Activated T-helper 1 cell treated with anti-CD3 and anti-CD28 coated beads, Interleukin-2, amount 50 U/mL, for 16 hours (primary cell): ENCODE measurements at regions not wholly inside any gene's neighbourhood (a gene's known extent, or its start where the extent isn't known, plus 50 kb on each side); places are given as distances from the start of the nearest gene placed in this dataset.

Experiments used
- DNase-seq, 2 donors: peaks; one replicate each; pipeline ENCODE4 v3.0.0-alpha.2; 2020; ENCODE audit warnings: low read depth in 1 of 2, low spot score in 1 of 2

DNA sequence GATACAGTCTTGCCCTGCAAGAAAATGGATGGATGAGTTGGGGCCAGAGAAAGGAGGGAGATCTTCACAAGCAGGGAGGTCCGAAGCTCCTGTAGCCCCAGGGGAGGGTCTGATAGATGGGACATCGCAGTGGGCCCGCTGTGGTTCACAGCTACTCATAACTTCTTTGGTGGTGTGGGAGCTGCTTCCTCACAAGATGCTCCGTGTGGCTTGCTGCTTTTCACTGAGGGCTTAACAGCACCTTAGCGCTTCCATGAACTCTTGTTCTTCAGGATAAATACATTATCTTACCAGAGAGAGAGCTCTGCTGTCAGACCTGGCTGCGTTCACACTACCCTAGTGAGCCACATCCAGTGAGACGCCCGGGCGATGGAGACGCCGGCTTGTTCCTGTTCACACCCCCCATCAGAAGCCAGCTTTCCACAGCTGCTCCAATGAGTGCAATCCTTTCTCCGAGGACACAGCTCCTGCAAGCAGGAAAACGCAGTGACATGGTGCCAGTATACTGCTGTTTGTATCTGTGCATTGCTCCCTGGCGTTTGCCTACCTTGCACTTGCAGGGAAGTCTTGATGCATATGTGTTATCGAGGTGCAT, 599.8 kb downstream of the AJAP1 start:
- no peak for DNase-seq

DNA sequence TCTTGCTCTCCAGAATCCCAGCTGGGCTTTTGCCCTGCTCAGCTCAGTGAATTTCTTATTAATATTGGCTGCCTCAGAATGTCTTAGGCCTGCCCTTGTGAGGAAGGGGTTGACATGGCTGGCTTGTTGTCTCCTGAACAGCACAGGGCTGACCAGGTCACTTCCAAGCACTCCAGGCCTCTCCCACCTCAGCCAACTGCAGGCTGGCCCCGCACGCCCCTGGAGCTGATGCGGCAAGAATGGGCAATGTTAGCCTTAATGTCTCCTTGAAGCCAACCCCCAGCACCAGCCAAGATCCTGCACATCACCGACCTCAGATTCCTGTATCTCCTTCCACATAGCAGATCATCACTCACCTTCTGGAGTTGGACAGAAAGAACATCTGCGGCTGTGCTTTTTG, 598.6 kb downstream of the AJAP1 start:
- DNase-seq: no peak

DNA sequence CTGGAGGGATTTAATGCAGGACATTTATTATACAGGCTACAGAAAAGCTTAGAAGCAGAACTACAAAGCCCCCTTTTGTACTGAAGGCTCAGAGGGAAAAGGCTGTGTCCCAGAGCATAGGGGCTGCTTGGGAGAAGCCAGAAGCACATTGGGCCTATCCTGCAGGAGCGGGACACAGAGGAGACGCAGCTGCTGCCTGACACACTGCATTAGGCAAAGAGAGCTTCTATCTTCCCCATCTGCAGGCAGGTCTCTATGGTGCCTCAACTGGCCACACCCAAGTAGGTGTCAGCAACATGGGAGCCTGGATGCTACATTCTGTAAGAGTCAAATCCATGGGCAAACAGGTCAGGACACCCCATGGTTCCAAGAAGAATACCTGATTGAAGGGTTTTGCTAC, 595.9 kb downstream of the AJAP1 start:
- no peak for DNase-seq

DNA sequence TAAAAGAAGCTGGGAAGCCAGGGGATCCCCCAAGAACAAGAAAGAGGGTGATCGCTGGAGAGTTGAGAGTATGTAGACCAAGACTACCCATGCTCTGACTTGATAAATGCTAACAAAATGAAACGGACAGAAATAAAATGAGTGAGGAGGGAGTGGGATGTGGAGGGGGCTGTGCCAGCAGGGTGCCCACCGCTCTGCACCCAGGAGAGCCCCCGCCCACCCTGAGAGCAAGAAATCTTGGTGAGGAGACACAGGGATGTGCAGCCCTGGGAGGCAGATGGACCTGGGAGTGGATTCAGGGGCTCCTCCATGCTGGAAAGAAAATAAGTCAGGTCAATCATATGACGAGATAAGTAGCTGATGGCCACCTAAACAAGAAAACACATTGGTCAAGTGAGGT, 590.9 kb downstream of the AJAP1 start:
- DNase-seq: no peak

DNA sequence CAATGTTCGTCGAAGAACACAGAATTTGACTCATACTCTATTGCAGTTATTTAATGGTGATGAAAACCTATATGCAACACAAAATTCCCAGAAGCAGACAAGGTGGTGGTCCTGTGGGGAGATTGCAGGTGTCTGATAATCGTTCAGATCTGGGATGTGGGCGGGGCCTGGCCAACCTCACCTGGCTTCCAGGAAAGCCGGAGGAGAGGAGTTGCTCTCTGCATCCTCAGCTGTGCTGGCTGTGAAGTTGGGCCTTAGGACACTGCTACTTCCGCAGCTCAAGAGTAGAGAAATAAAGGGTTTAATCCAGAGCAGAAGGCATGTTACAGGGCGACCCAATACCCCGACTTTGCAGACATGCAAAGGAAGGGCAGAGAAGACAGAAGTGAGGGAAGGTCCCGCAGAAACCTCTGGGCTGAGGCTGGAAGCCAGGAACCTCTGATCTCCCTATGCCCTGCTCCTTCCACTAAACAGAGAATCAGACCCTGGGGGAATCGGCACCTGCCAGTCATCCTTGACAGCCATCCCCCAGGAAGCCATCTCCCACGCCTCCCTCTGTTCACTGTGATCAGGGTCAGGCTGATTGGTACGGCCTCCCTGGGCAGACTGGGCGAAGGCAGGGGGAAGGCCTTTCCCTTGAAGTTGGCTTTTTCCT, 590.3 kb downstream of the AJAP1 start:
- no peak for DNase-seq

DNA sequence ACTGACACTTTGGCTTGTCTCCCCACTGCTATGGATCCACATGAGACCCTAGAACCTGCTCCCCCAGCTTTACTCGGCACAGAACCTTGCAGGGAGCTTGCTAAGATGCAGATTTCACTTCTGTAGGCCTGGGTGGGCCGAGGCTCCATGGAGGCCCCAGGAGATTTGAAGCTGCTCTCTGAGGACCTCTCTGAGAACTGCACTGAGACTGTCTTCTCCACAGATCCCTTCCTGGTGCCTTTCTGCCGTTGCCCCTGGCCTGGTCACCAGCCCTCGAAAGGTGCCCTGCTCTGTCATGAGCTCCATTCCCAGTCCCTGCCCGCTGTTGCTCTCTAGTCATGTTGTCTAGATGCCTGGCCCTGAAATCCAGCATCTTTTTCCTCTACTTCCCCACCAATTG, 588.4 kb downstream of the AJAP1 start:
- no peak for DNase-seq

DNA sequence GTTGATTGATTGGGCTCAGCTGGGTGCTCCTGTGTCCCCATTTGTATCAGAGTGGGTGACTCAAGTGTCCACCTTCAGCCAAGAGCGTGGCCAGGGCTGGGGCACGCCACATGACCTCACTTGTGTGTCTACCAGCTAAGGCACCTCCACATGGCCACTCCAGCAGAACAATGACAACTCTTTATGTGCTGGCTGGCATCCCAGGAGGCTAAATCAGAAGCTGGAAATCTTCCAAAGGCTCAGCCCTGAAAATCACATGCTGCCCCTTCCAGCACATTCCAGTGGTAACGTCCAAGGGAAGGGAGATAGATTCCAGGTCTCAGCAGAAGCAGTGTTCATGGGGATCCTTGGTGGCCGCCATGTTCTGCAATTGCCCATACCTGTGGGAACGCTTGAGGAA, 585.5 kb downstream of the AJAP1 start:
- DNase-seq: no peak

DNA sequence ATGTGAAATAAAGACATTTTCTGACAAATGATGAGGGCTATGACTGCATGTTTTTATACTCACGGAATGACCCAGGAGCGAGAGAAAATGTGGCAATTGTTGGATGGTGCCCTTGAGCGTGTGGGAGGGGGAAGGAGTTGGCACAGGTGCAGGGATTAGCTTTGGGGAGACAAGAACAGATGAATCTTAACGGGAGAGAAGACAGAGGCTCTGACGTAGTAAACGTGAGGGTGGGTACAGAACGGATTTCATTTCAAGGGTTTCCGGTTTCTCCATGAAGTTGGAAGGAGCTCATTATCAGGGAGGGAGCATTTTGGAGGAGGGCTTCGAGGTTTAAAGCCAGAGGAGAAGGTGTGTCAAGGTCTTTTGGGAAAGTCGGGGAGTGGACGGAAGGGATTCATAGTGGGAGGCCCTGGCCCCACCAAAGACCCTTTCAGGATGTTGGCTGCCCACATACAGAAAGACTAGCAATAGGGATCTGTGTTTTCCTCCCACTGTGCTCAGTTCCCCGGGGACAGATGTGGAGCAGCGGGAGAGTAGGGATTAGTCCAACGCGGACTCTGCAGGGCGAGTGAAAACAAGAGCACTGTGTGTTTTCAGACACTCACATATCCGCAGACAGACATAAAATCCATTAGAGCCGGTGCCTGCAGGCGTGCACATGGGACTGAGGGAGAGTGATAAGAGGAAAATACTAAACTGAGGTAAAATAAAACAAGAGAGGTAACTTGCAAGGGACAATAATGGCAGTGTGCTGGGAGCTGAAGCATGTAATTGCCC, 584.1 kb downstream of the AJAP1 start:
- no peak for DNase-seq

DNA sequence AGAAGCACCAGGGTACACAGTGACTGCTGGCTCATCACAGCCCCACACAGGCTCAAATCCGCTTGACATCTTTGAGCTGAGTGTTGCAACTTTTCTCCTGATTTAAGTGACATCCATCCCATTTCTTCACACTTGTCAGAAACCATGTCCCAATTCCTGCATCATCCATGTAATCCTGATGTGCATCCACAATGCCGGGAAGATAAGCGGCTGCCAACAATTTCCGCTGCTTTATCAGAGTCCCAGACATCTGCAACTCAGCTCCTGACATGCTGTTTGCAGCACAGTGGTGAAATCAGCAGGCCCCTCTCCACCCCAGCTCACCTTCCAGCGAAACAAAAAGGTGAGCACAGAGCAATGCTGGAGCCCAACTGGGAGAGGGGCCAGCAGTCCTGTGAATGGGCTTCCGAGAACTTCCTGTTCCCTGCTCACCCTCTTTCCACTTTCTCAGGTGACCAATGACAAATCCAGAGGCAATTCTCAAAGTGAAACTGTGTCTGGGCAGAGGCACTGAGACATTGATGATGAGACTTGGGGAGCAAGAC, 581.0 kb downstream of the AJAP1 start:
- no peak for DNase-seq

DNA sequence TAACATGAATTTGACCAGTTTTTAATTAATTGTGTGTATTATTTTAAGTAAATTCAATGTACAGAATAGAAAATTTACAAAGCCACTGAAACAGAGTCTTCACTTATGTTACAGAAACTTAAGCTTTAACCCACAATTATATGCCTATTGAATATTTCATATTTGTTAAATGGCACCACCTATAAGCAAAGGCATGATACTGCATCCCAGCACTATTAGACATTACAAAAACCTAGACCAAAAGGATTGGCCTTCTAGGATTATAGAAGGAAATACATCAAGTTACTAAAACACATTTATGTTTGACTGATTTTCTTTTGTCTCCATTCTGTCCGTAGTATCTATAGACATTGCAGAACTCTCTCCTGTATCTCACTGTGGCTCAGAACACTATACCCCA, 578.1 kb downstream of the AJAP1 start:
- DNase-seq: no peak

DNA sequence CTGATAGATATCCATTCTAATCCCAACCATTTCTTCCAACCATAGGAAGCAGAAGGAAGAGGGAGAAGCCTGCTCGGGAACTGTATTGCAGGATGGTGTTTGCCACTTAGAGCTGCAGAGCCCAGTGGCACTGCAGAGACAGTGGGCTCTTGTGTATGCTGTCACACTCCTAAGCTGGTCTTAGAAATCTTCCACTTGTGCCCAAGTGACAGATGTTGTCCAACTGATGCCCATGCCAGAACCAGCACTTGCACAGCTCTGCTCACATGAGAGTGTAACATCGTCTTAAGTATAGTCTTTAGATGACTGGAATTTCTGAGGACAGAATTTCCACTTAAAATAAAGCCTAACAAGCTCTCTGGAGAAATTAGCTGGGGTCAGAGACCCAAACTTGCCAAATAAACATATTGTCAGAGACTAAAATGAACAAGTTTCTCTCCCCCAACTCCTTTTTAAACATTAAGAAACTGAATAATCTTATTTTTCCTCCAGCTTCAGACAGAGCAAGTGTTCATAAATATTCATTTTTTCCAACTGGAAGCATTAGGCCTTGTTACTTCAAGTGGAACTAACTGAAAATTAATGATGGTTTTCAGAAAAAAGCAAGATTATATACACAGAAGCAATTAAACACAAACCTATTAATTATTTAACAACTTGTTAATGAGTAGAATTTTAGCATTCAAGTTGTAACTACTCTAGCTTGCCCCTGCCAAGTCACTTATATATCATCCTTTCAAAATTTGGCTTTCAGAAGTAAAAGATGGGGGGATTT, 577.3 kb downstream of the AJAP1 start:
- no peak for DNase-seq

DNA sequence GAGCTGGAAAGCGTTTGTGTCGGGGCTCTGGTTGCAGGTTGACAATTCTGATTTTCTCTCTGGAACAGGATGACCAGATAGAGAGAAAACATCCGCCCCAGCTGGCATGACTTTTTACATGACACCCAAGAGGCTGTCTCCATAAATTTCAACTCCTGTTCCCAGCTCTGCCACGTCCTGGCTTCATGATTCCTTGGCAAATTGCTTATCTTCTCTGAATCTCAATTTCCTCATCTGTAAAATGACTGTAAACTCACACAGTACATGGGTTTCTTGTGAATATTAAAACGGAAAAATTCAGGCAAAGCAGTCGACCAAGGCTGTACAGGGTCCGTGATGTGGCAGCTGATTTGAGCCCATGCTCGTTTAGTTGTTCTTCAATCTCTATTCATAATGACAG, 572.7 kb downstream of the AJAP1 start:
- no peak for DNase-seq

DNA sequence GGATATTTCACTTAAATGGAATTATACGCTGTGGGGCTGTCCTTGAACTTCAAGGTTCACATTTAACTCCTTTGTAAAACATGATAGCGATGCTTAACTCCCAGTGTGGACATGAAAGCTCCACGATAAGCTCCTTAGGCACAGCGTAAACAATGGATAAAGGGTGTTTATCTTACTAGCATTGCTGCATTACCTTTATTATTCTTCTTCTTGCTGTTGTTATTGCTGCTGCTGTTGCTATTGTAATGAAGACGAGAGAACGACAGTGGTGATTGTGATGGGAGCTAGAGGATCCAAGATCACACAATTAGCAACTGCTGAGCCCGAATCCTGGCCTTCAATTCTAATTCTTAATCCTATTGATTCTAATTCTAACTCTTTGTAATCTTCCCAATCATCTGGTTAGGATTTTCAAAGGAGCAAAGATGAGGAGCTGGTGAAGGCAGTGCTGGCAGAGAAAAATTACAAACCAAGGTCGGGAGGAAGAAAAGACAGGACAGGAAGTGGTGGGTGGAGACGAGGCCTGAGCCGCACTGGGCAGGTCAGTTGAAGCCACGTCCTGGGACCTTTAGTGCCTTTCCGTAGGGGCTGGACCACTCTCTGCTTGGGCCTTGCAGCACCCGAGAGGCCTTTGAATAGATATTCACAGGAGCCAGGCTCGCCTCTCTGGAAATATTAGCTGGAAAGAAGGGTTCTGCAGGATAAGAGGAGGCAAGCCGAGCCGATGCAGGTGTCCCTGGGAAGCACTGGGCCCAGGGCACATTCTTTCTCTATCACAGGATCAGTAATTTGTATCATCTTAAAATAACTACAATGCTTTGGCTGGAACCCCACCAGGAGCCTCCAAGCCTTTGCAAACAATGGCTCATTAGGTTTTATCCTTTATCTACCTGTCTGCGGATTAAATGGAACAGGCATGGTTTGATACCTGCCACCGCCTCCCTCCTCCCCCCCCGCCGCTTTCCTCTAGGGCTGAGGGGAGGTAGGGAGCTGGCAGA, 571.6 kb downstream of the AJAP1 start:
- DNase-seq: no peak

DNA sequence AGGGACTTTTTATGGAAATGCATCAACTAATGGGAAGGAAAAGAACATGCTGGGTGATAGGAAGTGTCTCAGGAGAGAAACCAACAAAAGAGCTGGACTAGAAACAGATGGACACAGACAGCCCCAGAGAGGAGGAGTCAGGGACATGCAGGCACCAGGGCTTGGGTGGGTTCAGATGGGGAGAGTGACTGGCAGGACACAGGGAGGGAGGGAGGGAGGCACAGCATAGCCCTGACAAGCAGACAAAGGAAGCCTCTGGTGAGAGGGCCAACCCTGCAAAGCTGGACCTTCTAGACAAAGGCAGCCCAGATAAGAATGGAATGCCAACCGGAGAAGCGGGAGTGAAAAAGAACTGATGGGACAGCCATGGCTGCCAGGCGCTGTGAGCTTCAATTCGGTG, 568.8 kb downstream of the AJAP1 start:
- no peak for DNase-seq

DNA sequence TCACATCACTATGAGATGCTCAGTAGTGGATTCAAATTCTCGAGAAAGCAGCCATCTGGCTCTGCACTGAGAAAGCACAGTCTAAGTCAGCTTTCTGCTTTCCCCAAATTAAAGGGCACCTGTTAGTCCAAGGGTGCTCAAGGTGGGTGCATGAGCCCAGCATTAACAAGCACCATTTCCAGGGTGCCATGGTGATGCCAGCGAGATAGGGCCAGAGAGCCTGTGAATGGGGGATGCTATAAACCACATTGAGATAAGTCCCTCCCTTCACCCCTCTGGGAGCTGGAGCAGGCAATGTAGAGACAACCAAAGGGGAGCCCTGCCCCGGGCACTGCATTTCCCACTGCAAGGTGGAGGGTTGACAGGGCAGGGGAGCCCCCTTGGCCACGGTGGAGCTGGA, 568.2 kb downstream of the AJAP1 start:
- DNase-seq: no peak

DNA sequence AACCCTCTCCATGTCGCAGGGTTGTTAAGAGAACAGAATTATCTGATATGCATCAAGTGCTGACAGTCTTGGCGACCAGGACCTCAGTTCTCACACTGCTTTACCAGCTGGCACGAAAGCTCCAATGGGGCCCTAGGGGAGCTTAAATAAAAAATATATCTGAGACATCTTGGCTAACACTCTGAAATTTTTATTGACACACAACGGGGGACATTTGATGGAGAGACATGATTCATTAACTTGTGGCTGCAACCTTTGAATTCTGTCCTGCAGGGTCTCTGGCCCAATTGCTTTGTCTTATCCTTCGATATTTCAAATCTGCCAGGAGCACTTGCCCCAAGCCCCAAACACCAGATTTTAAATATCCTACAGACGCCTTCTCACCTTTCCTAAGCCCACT, 567.0 kb downstream of the AJAP1 start:
- DNase-seq: no peak

DNA sequence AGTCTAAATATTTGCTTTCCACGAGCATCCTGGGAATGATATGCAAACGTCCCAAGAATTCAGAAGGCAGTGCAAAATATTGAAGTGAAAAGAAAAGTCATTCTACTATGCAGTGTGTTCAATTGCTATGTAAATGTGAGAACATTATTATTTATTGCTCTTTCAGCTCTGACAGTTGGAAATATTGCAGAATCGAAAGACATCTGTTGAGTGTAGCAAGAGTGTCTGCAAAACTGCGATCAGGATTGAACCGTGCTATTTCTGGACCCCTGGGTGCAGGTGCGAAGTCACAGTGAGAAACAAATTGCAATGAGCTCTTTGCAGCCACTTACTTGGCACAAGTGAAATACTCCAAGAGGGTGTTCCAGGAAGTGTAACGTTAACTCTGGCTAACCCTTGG, 566.4 kb downstream of the AJAP1 start:
- no peak for DNase-seq

DNA sequence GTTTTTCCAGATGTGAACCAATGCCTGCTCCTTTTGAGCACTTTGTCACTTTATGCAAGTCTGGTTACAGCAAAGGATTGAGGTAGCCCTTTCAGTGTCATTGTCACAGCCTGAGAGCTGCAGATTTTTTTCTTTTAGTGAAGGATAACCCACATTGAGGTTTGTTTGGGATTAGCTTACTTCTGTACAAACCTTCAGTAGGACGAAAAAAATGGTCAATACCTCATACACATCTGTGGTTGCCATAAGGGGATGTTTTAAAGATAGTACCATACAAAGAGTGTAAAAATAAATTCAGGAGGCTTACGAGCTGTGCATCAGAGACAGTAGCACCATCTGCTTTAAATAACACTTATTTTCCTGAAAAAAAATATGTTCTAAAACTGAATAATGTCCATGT, 566.0 kb downstream of the AJAP1 start:
- DNase-seq: no peak

DNA sequence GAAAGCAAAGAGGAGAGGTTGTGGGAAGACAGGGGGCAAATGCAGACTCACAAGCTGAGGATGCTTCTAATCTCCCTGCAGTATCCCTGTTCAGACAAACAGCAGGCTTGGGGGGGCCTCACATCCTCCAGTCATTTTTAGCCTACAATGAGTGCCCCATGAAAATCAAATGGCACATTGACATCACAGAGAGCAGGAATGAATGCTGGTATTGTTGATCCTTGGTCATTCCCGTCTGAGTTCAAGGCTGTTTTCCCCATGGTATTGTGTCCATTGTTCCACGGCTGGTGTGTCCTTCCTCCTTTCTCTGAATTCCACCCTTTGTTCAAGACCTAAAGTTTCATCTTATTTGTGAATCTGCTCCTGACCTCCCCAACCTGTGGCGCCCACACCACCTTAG, 545.6 kb downstream of the AJAP1 start:
- DNase-seq: no peak

DNA sequence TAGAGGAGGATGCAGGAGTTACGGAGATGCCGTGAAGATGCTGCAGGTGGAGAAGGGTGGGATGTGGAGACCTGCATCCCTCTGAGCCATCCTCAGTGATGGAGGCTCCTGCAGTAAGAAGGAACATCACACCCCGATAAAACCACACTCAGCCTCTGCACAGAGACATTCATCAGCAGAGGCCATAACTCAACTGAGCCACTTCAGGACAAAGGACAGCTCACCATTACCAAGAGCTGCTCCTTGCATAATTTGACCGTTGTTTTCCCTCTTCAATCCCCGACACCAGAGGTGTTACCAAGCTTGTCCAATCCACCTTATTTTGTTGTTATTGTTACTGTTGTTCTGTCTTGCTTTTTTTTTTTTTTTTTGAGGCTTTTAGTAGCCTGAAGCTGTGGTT, 543.9 kb downstream of the AJAP1 start:
- no peak for DNase-seq
